ENCODE measurements at regions not wholly inside any gene's neighbourhood (a gene's known extent, or its start where the extent isn't known, plus 50 kb on each side); places are given as distances from the start of the nearest gene placed in this dataset.
"Not testable (repeated sequence)": the region's sequence is repeated elsewhere in the genome, so short reads cannot be mapped to it uniquely, and the experiment has no call there.

DNA sequence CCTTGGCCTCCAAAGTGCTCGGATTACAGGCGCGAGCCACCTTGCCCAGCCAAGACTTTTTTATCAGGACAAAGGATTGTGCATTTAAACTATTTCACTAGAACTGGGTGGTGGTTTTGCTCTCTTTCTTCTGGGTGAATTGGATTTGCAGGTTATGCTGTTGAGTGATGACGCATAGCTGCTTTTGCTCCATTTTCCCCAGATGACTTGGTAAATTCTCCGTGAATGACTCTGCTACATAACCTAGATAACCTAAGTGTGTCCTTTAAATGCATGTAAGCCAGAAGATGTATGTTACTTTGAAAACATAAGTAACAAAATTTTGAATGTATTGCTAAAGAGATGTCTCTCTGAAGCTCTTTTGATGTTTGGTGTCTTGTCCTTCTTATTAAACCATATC, 103.7 kb downstream of the NSUN5 start:
- DNase-seq; CTCF ChIA-PET; H3K9me3 Mint-ChIP-seq (ENCODE audit: insufficient read depth); H3K4me1 Mint-ChIP-seq (ENCODE audit: low read depth); POLR2A ChIA-PET; H3K27ac Mint-ChIP-seq; H3K36me3 Mint-ChIP-seq (ENCODE audit: low read depth); ATAC-seq; H3K27me3 Mint-ChIP-seq (ENCODE audit: low read depth); H3K4me3 Mint-ChIP-seq: not testable (repeated sequence)

DNA sequence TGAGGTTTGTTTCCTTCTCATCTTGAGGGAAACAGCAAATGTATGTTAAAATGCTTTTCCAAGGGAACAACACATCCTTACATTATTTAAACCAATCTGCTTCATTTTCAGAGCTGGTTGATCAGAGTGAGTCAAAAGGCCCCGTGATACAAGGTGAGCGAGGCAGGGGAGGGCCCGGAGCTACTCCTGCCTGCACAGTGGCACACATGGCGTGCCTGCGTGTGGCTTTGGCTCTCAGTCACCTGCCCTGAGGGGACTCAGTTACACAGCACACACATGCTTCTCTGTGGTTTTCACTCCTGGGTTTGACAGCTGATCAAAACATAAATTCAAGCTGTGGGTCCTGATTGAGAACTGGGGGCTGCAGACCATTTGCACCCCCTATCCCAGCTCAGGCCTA, 105.3 kb downstream of the NSUN5 start:
- H3K27ac Mint-ChIP-seq; DNase-seq; ATAC-seq; CTCF ChIA-PET; H3K4me1 Mint-ChIP-seq (ENCODE audit: low read depth); H3K27me3 Mint-ChIP-seq (ENCODE audit: low read depth); H3K9me3 Mint-ChIP-seq (ENCODE audit: insufficient read depth); H3K4me3 Mint-ChIP-seq; H3K36me3 Mint-ChIP-seq (ENCODE audit: low read depth); POLR2A ChIA-PET: not testable (repeated sequence)

DNA sequence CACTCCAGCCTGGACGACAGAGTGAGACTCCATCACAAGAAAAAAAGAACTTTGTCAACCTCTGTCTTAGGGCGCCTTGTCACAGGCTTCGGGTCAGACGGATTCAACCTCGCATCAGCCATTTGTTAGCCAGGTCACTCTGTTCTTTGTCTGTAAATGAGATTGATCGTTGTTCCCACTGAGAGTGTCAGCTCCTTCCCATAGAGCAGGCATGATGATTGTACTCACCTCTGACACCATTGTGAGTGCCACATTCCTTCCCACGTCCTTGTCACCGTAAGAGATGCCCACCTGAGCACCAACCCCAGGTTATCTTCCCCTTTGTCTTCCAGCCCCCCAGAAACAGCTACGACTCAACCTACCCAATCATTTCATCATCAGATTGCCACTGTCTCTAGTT, 107.4 kb downstream of the NSUN5 start:
- H3K27ac Mint-ChIP-seq; ATAC-seq; H3K4me1 Mint-ChIP-seq (ENCODE audit: low read depth): not testable (repeated sequence)

DNA sequence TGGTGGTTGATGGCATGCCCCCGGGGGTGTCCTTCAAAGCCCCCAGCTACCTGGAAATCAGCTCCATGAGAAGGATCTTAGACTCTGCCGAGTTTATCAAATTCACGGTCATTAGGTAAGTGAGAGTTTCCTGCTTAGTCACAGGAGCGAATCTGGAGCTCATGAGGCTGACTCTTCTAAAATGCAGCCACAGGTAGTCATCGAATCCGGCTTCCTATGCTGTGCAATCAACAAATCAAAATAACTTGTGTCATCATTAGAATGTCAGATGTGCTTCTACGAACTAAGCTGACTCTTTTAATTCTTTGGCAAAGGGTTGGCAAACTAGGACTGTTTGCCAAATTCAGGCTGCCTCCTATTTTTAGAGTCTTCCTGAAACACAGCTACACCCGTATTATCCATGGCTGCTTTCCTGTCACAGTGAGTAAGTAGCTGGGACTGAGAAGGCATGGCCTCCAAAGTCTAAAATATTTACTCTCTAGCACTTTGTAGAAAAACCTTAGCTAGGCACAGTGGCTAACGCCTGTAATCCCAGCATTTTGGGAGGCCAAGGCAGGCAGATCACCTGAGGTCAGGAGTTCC, 108.0 kb downstream of the NSUN5 start:
- H3K9me3 Mint-ChIP-seq (ENCODE audit: insufficient read depth); H3K27ac Mint-ChIP-seq; H3K27me3 Mint-ChIP-seq (ENCODE audit: low read depth); DNase-seq; POLR2A ChIA-PET; H3K4me3 Mint-ChIP-seq; ATAC-seq; H3K36me3 Mint-ChIP-seq (ENCODE audit: low read depth); CTCF ChIA-PET; H3K4me1 Mint-ChIP-seq (ENCODE audit: low read depth): not testable (repeated sequence)

More for the DNA sequence above, 107.4 kb downstream of the NSUN5 start:
- H3K9me3 Mint-ChIP-seq (ENCODE audit: insufficient read depth); H3K27me3 Mint-ChIP-seq (ENCODE audit: low read depth); POLR2A ChIA-PET; H3K4me3 Mint-ChIP-seq; CTCF ChIA-PET; DNase-seq; H3K36me3 Mint-ChIP-seq (ENCODE audit: low read depth): not testable (repeated sequence)

DNA sequence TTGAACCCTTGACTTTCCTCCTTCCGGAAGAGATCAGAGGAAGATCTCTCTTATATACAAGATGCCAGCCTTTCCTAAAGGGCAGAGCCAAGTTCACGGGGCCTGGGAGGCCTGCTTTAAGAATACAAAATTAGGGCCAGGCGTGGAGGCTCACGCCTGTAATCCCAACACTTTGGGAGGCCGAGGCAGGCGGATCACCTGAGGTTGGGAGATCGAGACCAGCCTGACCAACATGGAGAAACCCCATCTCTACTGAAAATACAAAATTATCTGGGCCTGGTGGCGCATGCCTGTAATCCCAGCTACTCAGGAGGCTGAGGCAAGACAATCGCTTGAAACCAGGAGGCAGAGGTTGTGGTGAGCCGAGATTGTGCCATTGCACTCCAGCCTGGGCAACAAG, 108.2 kb upstream of the SPDYE9 start:
- H3K36me3 Mint-ChIP-seq (ENCODE audit: low read depth); DNase-seq; POLR2A ChIA-PET; H3K9me3 Mint-ChIP-seq (ENCODE audit: insufficient read depth); H3K27ac Mint-ChIP-seq; H3K4me1 Mint-ChIP-seq (ENCODE audit: low read depth); H3K4me3 Mint-ChIP-seq; H3K27me3 Mint-ChIP-seq (ENCODE audit: low read depth); ATAC-seq; CTCF ChIA-PET: not testable (repeated sequence)

DNA sequence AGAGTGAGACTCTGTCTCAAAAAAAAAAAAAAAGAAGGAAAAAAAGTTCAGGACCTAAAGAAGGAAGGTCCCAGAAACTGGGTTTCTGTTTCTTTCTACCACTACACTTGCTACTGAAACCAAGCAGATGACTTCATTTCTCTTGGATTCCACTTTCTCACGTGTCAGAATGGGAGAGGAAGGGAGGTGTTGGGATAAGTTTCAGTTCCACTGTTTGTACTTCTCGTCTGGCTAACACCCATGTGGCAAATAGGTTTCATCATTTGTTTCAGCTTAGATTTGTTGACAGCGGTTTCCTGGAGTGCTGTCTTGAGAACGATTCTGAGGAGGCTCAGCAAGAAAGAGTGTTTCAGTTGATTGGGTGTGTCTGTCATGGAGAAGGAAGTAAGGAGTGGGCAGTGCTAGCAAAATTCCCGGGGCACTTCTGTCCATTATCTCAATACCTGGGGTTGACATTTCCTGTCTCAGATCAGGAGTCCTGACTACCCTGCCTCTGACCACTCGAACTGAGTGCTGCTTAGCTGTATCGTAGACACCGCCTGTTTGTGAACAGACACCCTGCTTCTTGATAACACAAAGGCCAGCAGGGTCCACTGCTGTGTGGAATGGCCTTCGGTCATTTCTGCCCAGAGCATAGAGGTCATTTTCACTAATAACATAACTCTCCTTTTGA, 104.8 kb upstream of the SPDYE9 start:
- H3K9me3 Mint-ChIP-seq (ENCODE audit: insufficient read depth); ATAC-seq; DNase-seq; H3K27ac Mint-ChIP-seq; H3K36me3 Mint-ChIP-seq (ENCODE audit: low read depth); H3K4me3 Mint-ChIP-seq; CTCF ChIA-PET; H3K4me1 Mint-ChIP-seq (ENCODE audit: low read depth); POLR2A ChIA-PET; H3K27me3 Mint-ChIP-seq (ENCODE audit: low read depth): not testable (repeated sequence)

DNA sequence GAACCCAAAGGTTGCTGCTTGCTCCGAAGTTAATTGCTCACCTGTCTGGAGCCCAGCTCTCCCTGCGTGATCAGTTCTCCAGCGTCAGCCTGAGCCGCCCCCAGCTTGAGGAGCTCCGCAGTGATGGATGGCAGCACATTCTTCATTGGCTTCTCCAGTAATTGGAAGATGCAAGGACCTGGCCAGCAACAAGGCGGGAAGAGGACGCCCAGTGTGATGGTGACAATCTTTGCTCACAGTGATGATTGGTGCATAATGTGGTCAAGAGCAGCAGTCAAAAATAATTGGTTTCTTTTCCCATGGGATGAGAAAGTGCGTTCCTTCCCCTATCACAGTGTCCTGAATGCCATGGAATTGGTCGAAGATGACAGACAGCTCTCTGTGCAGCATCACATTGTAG, 102.4 kb upstream of the SPDYE9 start:
- H3K27ac Mint-ChIP-seq; DNase-seq; POLR2A ChIA-PET; H3K27me3 Mint-ChIP-seq (ENCODE audit: low read depth); CTCF ChIA-PET; H3K9me3 Mint-ChIP-seq (ENCODE audit: insufficient read depth); ATAC-seq; H3K36me3 Mint-ChIP-seq (ENCODE audit: low read depth); H3K4me1 Mint-ChIP-seq (ENCODE audit: low read depth); H3K4me3 Mint-ChIP-seq: not testable (repeated sequence)

DNA sequence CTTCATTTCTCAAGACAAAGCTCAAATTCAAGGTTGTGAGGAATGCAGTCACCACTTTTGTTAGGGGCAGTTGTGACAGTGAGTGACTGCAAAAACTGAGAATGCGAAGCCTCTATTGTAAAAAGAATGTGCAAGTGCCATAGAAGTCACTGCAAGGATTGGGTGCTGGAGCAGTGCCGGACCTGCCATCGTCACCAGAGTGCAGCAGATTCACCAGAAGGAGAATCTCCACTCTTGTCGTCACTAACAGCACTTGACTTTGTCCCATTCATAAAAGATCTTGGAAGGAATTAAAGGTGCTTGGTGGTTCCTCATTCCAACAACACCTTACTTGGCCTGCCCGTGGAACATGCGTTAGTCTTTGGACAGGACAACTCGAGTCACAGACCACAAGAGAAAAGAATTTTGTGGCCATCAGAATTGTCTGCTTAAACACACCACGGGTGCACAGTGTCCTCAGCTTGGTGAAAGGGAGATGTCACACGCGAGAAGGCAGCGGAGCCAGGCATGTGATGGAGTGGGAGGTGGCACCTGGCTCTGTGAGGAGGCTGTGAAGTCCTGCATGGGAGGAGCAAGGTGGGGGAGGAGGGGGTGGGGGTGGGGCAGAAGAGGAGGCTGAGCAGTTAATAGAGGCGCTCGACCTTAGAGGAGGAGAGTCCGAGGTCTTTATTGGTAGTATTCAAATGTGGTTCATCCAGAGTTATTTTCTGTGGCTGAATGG, 100.9 kb upstream of the SPDYE9 start:
- not testable (repeated sequence) for H3K4me3 Mint-ChIP-seq; H3K27me3 Mint-ChIP-seq (ENCODE audit: low read depth); ATAC-seq

DNA sequence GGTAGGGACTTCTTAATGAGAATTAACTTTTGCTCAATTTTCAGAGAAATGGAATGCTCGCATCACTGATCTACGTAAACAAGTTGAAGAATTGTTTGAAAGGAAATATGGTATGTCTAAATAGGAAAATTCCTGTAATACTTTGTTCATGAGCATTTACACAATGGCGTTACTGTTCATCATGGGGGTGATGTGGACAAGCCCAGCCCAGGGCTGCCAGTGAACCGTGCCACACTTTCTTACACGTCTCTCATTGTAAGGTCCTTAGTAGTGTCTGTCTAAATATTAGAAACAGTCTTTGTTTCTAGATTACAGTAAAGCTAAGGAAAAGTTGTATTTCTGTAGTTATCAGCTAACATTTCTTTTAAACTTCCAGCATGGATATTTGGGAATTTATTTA, 91.0 kb upstream of the SPDYE9 start:
- DNase-seq; H3K27ac Mint-ChIP-seq; CTCF ChIA-PET; POLR2A ChIA-PET; H3K4me3 Mint-ChIP-seq; H3K27me3 Mint-ChIP-seq (ENCODE audit: low read depth); H3K36me3 Mint-ChIP-seq (ENCODE audit: low read depth); ATAC-seq; H3K9me3 Mint-ChIP-seq (ENCODE audit: insufficient read depth); H3K4me1 Mint-ChIP-seq (ENCODE audit: low read depth): not testable (repeated sequence)

More for the DNA sequence above, 100.9 kb upstream of the SPDYE9 start:
- POLR2A ChIA-PET; H3K9me3 Mint-ChIP-seq (ENCODE audit: insufficient read depth); DNase-seq; H3K4me1 Mint-ChIP-seq (ENCODE audit: low read depth); H3K27ac Mint-ChIP-seq; CTCF ChIA-PET; H3K36me3 Mint-ChIP-seq (ENCODE audit: low read depth): not testable (repeated sequence)

DNA sequence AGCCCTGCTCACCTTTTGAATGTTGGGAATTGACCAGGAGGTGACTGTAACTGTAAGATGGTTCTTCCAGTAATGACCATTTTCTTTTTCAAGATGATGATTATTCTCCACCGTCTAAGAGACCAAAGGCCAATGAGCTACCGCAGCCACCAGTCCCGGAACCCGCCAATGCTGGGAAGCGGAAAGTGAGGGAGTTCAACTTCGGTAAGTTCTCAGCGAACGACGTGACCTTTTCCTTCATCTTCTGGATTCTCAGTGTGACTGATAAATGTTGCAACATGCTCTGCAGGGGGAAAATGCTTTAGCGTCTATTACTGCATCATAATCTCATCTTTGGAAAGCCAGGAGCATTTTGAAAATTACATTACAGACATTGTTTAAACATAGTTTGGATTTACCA, 89.5 kb upstream of the SPDYE9 start:
- H3K4me3 Mint-ChIP-seq; ATAC-seq; H3K9me3 Mint-ChIP-seq (ENCODE audit: insufficient read depth); H3K4me1 Mint-ChIP-seq (ENCODE audit: low read depth); POLR2A ChIA-PET; H3K36me3 Mint-ChIP-seq (ENCODE audit: low read depth); DNase-seq; CTCF ChIA-PET; H3K27ac Mint-ChIP-seq; H3K27me3 Mint-ChIP-seq (ENCODE audit: low read depth): not testable (repeated sequence)

DNA sequence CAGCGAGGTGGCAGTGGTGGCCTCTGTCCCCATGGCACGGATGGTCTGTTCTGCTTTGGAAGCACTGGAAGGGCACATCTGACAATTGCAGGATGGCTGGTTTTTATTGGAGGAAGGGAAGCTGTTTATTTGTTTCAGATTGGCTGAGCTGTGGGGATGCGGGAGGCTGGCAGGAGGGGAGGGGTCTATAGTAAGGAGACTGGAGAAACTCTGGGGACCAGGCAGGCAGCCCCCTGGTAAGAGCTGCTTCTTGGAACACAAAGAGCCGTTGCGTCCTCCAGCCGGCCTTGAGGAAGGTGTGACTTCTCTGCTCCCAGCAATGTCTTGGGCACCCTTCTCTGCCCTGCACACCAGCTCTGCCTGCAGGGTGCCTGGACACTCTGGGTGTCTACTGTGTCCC, 85.1 kb upstream of the SPDYE9 start:
- H3K27me3 Mint-ChIP-seq (ENCODE audit: low read depth); H3K27ac Mint-ChIP-seq; H3K4me3 Mint-ChIP-seq; ATAC-seq; H3K4me1 Mint-ChIP-seq (ENCODE audit: low read depth); H3K36me3 Mint-ChIP-seq (ENCODE audit: low read depth); DNase-seq; CTCF ChIA-PET; POLR2A ChIA-PET; H3K9me3 Mint-ChIP-seq (ENCODE audit: insufficient read depth): not testable (repeated sequence)

DNA sequence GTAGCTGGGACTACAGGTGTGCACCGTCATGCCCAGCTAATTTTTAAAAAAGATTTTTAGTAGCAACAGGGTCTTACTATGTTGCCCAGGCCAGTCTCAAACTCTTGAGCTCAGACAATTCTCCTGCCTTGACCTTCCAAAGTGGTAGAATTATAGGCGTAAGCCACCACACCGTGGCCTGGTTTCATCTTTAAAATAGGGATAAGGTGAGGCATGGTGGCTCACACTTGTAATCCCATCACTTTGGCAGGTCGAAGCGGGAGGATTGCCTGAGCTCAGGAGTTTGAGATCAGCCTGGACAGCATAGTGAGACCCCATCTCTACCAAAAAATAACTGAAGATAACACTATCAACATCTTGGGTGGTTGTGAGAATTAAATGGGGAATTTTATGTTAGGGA, 84.6 kb upstream of the SPDYE9 start:
- H3K9me3 Mint-ChIP-seq (ENCODE audit: insufficient read depth); POLR2A ChIA-PET; ATAC-seq; CTCF ChIA-PET; H3K4me1 Mint-ChIP-seq (ENCODE audit: low read depth); H3K27ac Mint-ChIP-seq; DNase-seq; H3K36me3 Mint-ChIP-seq (ENCODE audit: low read depth); H3K27me3 Mint-ChIP-seq (ENCODE audit: low read depth); H3K4me3 Mint-ChIP-seq: not testable (repeated sequence)
